Neural cell (in vitro differentiated cells): ENCODE measurements at regions not wholly inside any gene's neighbourhood (a gene's known extent, or its start where the extent isn't known, plus 50 kb on each side); places are given as distances from the start of the nearest gene placed in this dataset.

Experiments used
- EZH2 ChIP-seq: fragments of 200-600, 300-800 bp; shearing (Covaris generic), sonication (generic); IDR thresholded peaks from 2 replicates; pipeline ENCODE4 v1.6.1; 2014; ENCODE audit warnings: antibody characterized with exemption, low read length, borderline replicate concordance, mild to moderate bottlenecking; ENCODE audit not compliant: insufficient read depth, poor library complexity, severe bottlenecking
- POLR2AphosphoS5 ChIP-seq: IDR thresholded peaks from 2 replicates; pipeline ENCODE4 v1.6.1; 2012
- SMC3 ChIP-seq: fragments of 450-650 bp; conservative IDR thresholded peaks from 2 replicates; pipeline ENCODE4 v1.6.1; 2014; ENCODE audit warnings: antibody characterized with exemption, mild to moderate bottlenecking, moderate library complexity; ENCODE audit not compliant: poor library complexity
- TF ChIP-seq, protein P1 (sequence below): fragments of 450-650 bp; IDR thresholded peaks from 2 replicates; pipeline ENCODE4 v1.5.1; 2014; ENCODE audit warnings: antibody characterized with exemption, mild to moderate bottlenecking, moderate library complexity; ENCODE audit not compliant: poor library complexity, severe bottlenecking
- TF ChIP-seq, protein P2 (sequence below): IDR thresholded peaks from 2 replicates; pipeline ENCODE4 v1.6.1; 2012; ENCODE audit warnings: borderline replicate concordance

DNA sequence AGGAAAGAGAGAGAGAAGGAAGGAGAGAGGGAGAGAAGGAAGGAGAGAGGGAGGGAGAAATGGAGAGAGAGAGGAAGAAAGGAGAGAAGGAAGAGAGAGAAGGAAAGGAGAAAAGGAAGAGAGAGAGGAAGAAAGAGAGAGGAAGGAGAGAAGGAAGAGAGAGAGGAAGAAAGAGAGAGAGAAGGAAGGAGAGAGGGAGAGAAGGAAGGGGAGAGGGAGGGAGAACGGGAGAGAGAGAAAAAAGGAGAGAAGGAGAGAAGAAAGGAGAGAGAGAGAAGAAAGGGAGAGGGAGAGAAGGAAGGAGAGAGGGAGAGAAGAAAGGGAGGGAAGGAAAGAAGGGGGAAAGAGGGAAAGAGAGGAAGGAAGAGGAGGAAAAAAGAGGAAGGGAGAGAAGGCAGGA, 1070.7 kb downstream of the UQCRFS1 start:
- TF ChIP-seq, protein P1, sequence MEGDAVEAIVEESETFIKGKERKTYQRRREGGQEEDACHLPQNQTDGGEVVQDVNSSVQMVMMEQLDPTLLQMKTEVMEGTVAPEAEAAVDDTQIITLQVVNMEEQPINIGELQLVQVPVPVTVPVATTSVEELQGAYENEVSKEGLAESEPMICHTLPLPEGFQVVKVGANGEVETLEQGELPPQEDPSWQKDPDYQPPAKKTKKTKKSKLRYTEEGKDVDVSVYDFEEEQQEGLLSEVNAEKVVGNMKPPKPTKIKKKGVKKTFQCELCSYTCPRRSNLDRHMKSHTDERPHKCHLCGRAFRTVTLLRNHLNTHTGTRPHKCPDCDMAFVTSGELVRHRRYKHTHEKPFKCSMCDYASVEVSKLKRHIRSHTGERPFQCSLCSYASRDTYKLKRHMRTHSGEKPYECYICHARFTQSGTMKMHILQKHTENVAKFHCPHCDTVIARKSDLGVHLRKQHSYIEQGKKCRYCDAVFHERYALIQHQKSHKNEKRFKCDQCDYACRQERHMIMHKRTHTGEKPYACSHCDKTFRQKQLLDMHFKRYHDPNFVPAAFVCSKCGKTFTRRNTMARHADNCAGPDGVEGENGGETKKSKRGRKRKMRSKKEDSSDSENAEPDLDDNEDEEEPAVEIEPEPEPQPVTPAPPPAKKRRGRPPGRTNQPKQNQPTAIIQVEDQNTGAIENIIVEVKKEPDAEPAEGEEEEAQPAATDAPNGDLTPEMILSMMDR, result no peak
- TF ChIP-seq EZH2, result no peak
- TF ChIP-seq SMC3, result no peak
- TF ChIP-seq, protein P2, sequence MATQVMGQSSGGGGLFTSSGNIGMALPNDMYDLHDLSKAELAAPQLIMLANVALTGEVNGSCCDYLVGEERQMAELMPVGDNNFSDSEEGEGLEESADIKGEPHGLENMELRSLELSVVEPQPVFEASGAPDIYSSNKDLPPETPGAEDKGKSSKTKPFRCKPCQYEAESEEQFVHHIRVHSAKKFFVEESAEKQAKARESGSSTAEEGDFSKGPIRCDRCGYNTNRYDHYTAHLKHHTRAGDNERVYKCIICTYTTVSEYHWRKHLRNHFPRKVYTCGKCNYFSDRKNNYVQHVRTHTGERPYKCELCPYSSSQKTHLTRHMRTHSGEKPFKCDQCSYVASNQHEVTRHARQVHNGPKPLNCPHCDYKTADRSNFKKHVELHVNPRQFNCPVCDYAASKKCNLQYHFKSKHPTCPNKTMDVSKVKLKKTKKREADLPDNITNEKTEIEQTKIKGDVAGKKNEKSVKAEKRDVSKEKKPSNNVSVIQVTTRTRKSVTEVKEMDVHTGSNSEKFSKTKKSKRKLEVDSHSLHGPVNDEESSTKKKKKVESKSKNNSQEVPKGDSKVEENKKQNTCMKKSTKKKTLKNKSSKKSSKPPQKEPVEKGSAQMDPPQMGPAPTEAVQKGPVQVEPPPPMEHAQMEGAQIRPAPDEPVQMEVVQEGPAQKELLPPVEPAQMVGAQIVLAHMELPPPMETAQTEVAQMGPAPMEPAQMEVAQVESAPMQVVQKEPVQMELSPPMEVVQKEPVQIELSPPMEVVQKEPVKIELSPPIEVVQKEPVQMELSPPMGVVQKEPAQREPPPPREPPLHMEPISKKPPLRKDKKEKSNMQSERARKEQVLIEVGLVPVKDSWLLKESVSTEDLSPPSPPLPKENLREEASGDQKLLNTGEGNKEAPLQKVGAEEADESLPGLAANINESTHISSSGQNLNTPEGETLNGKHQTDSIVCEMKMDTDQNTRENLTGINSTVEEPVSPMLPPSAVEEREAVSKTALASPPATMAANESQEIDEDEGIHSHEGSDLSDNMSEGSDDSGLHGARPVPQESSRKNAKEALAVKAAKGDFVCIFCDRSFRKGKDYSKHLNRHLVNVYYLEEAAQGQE, result no peak
- TF ChIP-seq POLR2AphosphoS5, result no peak
